ENCODE measurements at regions not wholly inside any gene's neighbourhood (a gene's known extent, or its start where the extent isn't known, plus 50 kb on each side); places are given as distances from the start of the nearest gene placed in this dataset.

- TF ChIP-seq HMGXB4 (CRISPR knock-in tag; IDR thresholded peaks at IDR 0.05; ENCODE audit: borderline replicate concordance) (no peak), RAD21 (conservative IDR thresholded peaks at IDR 0.05 in 1 of 2, IDR thresholded peaks at IDR 0.05 in 1 of 2) (no peak), ELK1 (IDR thresholded peaks at IDR 0.05; ENCODE audit: low read depth, low read length) (no peak), HES2 (IDR thresholded peaks at IDR 0.05) (no peak), MAFK (IDR thresholded peaks at IDR 0.05; ENCODE audit: partially characterized antibody) (no peak)
Observed at GRCh38 chr6:21977346-21977745, 319.5 kb downstream of the PRL start (continued).

- WGBS (ENCODE audit: missing lambda C conversion rate) = 100% methylated on average over 1 of the region's 1 CpG
- ChIA-PET POLR2A (no interaction called here), CTCF (no interaction called here)
- Histone ChIP-seq H3K27ac (no peak overlapping the region), H3K9me3 (no peaks in the 10 kb centered on the region), H3K4me2 (no peak overlapping the region), H3K4me1 (no peaks in the 10 kb centered on the region), H3K4me3 (no peak overlapping the region)
- DNase-seq (ENCODE audit: low read depth in 1 of 2, low spot score in 1 of 2) (no peak), FAIRE-seq (no peak), ATAC-seq (no peak)
- TF ChIP-seq JUN (IDR thresholded peaks at IDR 0.05) (no peak), NFE2L2 (conservative IDR thresholded peaks at IDR 0.05; ENCODE audit: low read length) (no peak), CTCF (IDR thresholded peaks at IDR 0.05) (no peak), MYC (IDR thresholded peaks at IDR 0.05; ENCODE audit: borderline replicate concordance, low read length) (no peak), POLR2A (IDR thresholded peaks at IDR 0.05; ENCODE audit: low read length) (no peak), HES2 (IDR thresholded peaks at IDR 0.05) (no peak), PBX3 (IDR thresholded peaks at IDR 0.05) (no peak), REST (IDR thresholded peaks at IDR 0.05) (no peak), ATOH8 (CRISPR knock-in tag; IDR thresholded peaks at IDR 0.05; ENCODE audit: low read depth) (no peak), HMGXB4 (CRISPR knock-in tag; IDR thresholded peaks at IDR 0.05; ENCODE audit: borderline replicate concordance) (no peak), GATA3 (IDR thresholded peaks at IDR 0.05; ENCODE audit: borderline replicate concordance) (no peak), CBX2 (IDR thresholded peaks at IDR 0.05; ENCODE audit: borderline replicate concordance, low read depth) (no peak), USF2 (IDR thresholded peaks at IDR 0.05) (no peak), RNF2 (IDR thresholded peaks at IDR 0.05; ENCODE audit: borderline replicate concordance, low read depth) (no peak), ELK1 (IDR thresholded peaks at IDR 0.05; ENCODE audit: low read depth, low read length) (no peak), NR3C1 (IDR thresholded peaks at IDR 0.05) (no peak)
Observed at GRCh38 chr6:21981235-21981833, 315.5 kb downstream of the PRL start.

Data from A549 (cell line).